ENCODE measurements at regions not wholly inside any gene's neighbourhood (a gene's known extent, or its start where the extent isn't known, plus 50 kb on each side); places are given as distances from the start of the nearest gene placed in this dataset.

- TF ChIP-seq CTCF (conservative IDR thresholded peaks at IDR 0.05; ENCODE audit: low read depth, low read length) (no peak), EZH2 (IDR thresholded peaks at IDR 0.05; ENCODE audit: borderline replicate concordance, low read depth, low read length, poor library complexity, severe bottlenecking) (no peak)
Measured at GRCh38 chr10:78426181-78426580, 392.5 kb downstream of the RPS24 start.
